Activated T-cell treated with anti-CD3 and anti-CD28 coated beads, Interleukin-2, amount 50 U/mL, for 24 hours (primary cell): ENCODE measurements at regions not wholly inside any gene's neighbourhood (a gene's known extent, or its start where the extent isn't known, plus 50 kb on each side); places are given as distances from the start of the nearest gene placed in this dataset.

ENCODE experiments used
- DNase-seq: peaks from one replicate; pipeline ENCODE4 v3.0.0-alpha.2; 2020
- H3K27ac Mint-ChIP-seq: 2 replicates; pipeline ENCODE4 v1.8.0; 2020; ENCODE audit warnings: mild to moderate bottlenecking, mixed read lengths
- H3K27me3 Mint-ChIP-seq: 2 replicates; pipeline ENCODE4 v1.8.0; 2020; ENCODE audit warnings: mixed read lengths
- H3K36me3 Mint-ChIP-seq: 2 replicates; pipeline ENCODE4 v1.8.0; 2020; ENCODE audit warnings: low read depth, mixed read lengths
- H3K4me1 Mint-ChIP-seq: 2 replicates; pipeline ENCODE4 v1.8.0; 2020; ENCODE audit warnings: low read depth, mixed read lengths
- H3K4me3 Mint-ChIP-seq: 2 replicates; pipeline ENCODE4 v1.8.0; 2020; ENCODE audit warnings: mild to moderate bottlenecking, moderate library complexity, mixed read lengths
- H3K9me3 Mint-ChIP-seq: 2 replicates; pipeline ENCODE4 v1.8.0; 2020; ENCODE audit warnings: mixed read lengths

- Mint-ChIP-seq H3K36me3 (no peaks in the 10 kb centered on the region), H3K27me3 (no peaks in the 10 kb centered on the region), H3K9me3 (peaks cover 5% of the 10 kb centered on the region), H3K4me3 (no peak overlapping the region), H3K4me1 (no peaks in the 10 kb centered on the region), H3K27ac (no peak overlapping the region)
- DNase-seq = no peak
Observed at GRCh38 chr2:5242751-5243150, 449.4 kb upstream of the SOX11 start.

GRCh38 chr2:5250482-5250881 is 441.7 kb upstream of the SOX11 start:
- no peak for DNase-seq
- Mint-ChIP-seq H3K27ac (no peak overlapping the region), H3K4me3 (no peak overlapping the region), H3K27me3 (no peaks in the 10 kb centered on the region), H3K36me3 (no peaks in the 10 kb centered on the region), H3K4me1 (no peaks in the 10 kb centered on the region), H3K9me3 (peaks cover 30% of the 10 kb centered on the region)

- Mint-ChIP-seq H3K4me3 (no peak overlapping the region), H3K36me3 (no peaks in the 10 kb centered on the region), H3K27ac (no peak overlapping the region), H3K27me3 (no peaks in the 10 kb centered on the region), H3K9me3 (peaks cover 26% of the 10 kb centered on the region), H3K4me1 (no peaks in the 10 kb centered on the region)
- DNase-seq = no peak
Observed at GRCh38 chr2:5253263-5253662, 438.9 kb upstream of the SOX11 start.

- H3K36me3 Mint-ChIP-seq = no peaks in the 10 kb centered on the region
Observed at GRCh38 chr2:5254791-5255332, 437.3 kb upstream of the SOX11 start.

GRCh38 chr2:5263291-5263690 is 428.9 kb upstream of the SOX11 start:
- no peak for DNase-seq
- peaks cover 25% of the 10 kb centered on the region for H3K9me3 Mint-ChIP-seq
- no peak overlapping the region for H3K27ac Mint-ChIP-seq
- no peaks in the 10 kb centered on the region for H3K36me3 Mint-ChIP-seq
- no peaks in the 10 kb centered on the region for H3K27me3 Mint-ChIP-seq
- no peaks in the 10 kb centered on the region for H3K4me1 Mint-ChIP-seq
- no peak overlapping the region for H3K4me3 Mint-ChIP-seq

More at GRCh38 chr2:5254791-5255332, 437.3 kb upstream of the SOX11 start:
- Mint-ChIP-seq H3K4me3 (no peak overlapping the region), H3K27me3 (no peaks in the 10 kb centered on the region), H3K4me1 (no peaks in the 10 kb centered on the region), H3K9me3 (peaks cover 35% of the 10 kb centered on the region), H3K27ac (no peak overlapping the region)
- no peak for DNase-seq

GRCh38 chr2:5264361-5264760 is 427.8 kb upstream of the SOX11 start:
- H3K9me3 Mint-ChIP-seq = peaks cover 26% of the 10 kb centered on the region
- H3K4me3 Mint-ChIP-seq = no peak overlapping the region
- H3K27ac Mint-ChIP-seq = no peak overlapping the region
- H3K27me3 Mint-ChIP-seq = no peaks in the 10 kb centered on the region
- H3K36me3 Mint-ChIP-seq = no peaks in the 10 kb centered on the region
- H3K4me1 Mint-ChIP-seq = no peaks in the 10 kb centered on the region
- DNase-seq = no peak

- DNase-seq = no peak
- Mint-ChIP-seq H3K9me3 (peaks cover 2% of the 10 kb centered on the region), H3K27me3 (no peaks in the 10 kb centered on the region), H3K4me3 (no peak overlapping the region), H3K36me3 (no peaks in the 10 kb centered on the region), H3K27ac (no peak overlapping the region), H3K4me1 (no peaks in the 10 kb centered on the region)
Observed at GRCh38 chr2:5285061-5285460, 407.1 kb upstream of the SOX11 start.

GRCh38 chr2:5285872-5286769 is 406.1 kb upstream of the SOX11 start:
- Mint-ChIP-seq H3K27ac (no peak overlapping the region), H3K36me3 (no peaks in the 10 kb centered on the region), H3K27me3 (no peaks in the 10 kb centered on the region), H3K4me3 (no peak overlapping the region), H3K4me1 (no peaks in the 10 kb centered on the region), H3K9me3 (peaks cover 2% of the 10 kb centered on the region)
- DNase-seq = no peak

GRCh38 chr2:5287558-5288334 is 404.4 kb upstream of the SOX11 start:
- Mint-ChIP-seq H3K4me3 (no peak overlapping the region), H3K9me3 (peaks cover 2% of the 10 kb centered on the region), H3K36me3 (no peaks in the 10 kb centered on the region), H3K27me3 (no peaks in the 10 kb centered on the region), H3K4me1 (no peaks in the 10 kb centered on the region), H3K27ac (no peak overlapping the region)
- DNase-seq = no peak

- no peak overlapping the region for H3K27ac Mint-ChIP-seq
- H3K4me3 Mint-ChIP-seq = no peak overlapping the region
- peaks cover 2% of the 10 kb centered on the region for H3K9me3 Mint-ChIP-seq
- no peaks in the 10 kb centered on the region for H3K27me3 Mint-ChIP-seq
- no peaks in the 10 kb centered on the region for H3K4me1 Mint-ChIP-seq
- H3K36me3 Mint-ChIP-seq = no peaks in the 10 kb centered on the region
- no peak for DNase-seq
Observed at GRCh38 chr2:5290900-5291546, 401.2 kb upstream of the SOX11 start.

- Mint-ChIP-seq H3K4me3 (no peak overlapping the region), H3K4me1 (no peaks in the 10 kb centered on the region), H3K9me3 (peaks cover 22% of the 10 kb centered on the region), H3K27me3 (no peaks in the 10 kb centered on the region), H3K27ac (no peak overlapping the region), H3K36me3 (no peaks in the 10 kb centered on the region)
- DNase-seq = no peak
Observed at GRCh38 chr2:5304640-5305039, 387.5 kb upstream of the SOX11 start.

- no peak overlapping the region for H3K4me3 Mint-ChIP-seq
- H3K27ac Mint-ChIP-seq = no peak overlapping the region
- no peaks in the 10 kb centered on the region for H3K4me1 Mint-ChIP-seq
- no peaks in the 10 kb centered on the region for H3K36me3 Mint-ChIP-seq
- DNase-seq = no peak
- peaks cover 5% of the 10 kb centered on the region for H3K9me3 Mint-ChIP-seq
- H3K27me3 Mint-ChIP-seq = no peaks in the 10 kb centered on the region
Observed at GRCh38 chr2:5315041-5315440, 377.1 kb upstream of the SOX11 start.

- Mint-ChIP-seq H3K27me3 (no peaks in the 10 kb centered on the region), H3K36me3 (no peaks in the 10 kb centered on the region), H3K27ac (no peak overlapping the region), H3K9me3 (peaks cover 2% of the 10 kb centered on the region), H3K4me3 (no peak overlapping the region), H3K4me1 (no peaks in the 10 kb centered on the region)
- no peak for DNase-seq
Observed at GRCh38 chr2:5315512-5315911, 376.7 kb upstream of the SOX11 start.

GRCh38 chr2:5316001-5316490 is 376.1 kb upstream of the SOX11 start:
- no peaks in the 10 kb centered on the region for H3K27me3 Mint-ChIP-seq
- no peaks in the 10 kb centered on the region for H3K36me3 Mint-ChIP-seq
- no peaks in the 10 kb centered on the region for H3K4me1 Mint-ChIP-seq
- H3K27ac Mint-ChIP-seq = no peak overlapping the region
- no peak for DNase-seq
- peaks cover 2% of the 10 kb centered on the region for H3K9me3 Mint-ChIP-seq
- H3K4me3 Mint-ChIP-seq = no peak overlapping the region
